HEK293 (cell line): ENCODE measurements at regions not wholly inside any gene's neighbourhood (a gene's known extent, or its start where the extent isn't known, plus 50 kb on each side); places are given as distances from the start of the nearest gene placed in this dataset.

Experiments
- CTCF ChIA-PET: fragments of 350-600 bp; formaldehyde crosslinking; extraction: SDS; loops from one replicate; lab custom pipeline; 2021; ENCODE audit warnings: antibody characterized with exemption; lab: Yijun Ruan, JAX
- POLR2A ChIA-PET: fragments of 300-600 bp; formaldehyde crosslinking; extraction: SDS; loops from one replicate; lab custom pipeline; 2020; ENCODE audit warnings: antibody characterized with exemption, inconsistent platforms; lab: Yijun Ruan, JAX
- H3K27ac ChIP-seq: fragments of 200-500 bp; sonication (Bioruptor generic); 2 replicates; pipeline ENCODE4 v1.5.1; 2014; ENCODE audit warnings: low read depth, low read length, control low read depth, inconsistent platforms; ENCODE audit errors: extremely low read depth
- H3K36me3 ChIP-seq, 2 experiments: fragments of 200-500 bp in 1 of 2; sonication (Bioruptor generic) in 1 of 2; 1 replicate in 1 of 2; 2 replicates in 1 of 2; pipeline ENCODE4 v1.5.1; 2014 to 2017; ENCODE audit warnings: inconsistent platforms in 2 of 2, low read length in 2 of 2; ENCODE audit not compliant: control insufficient read depth in 2 of 2, insufficient read depth in 1 of 2
- H3K4me1 ChIP-seq: fragments of 200-500 bp; sonication (Bioruptor generic); 2 replicates; pipeline ENCODE4 v1.5.1; 2014; ENCODE audit warnings: mild to moderate bottlenecking, low read length, inconsistent platforms; ENCODE audit not compliant: control insufficient read depth, insufficient read depth
- H3K4me3 ChIP-seq: 2 replicates; pipeline ENCODE4 v1.5.1; 2011; ENCODE audit warnings: low read depth, mild to moderate bottlenecking, control low read depth, low read length, moderate library complexity
- H3K9me3 ChIP-seq: fragments of 200-500 bp; sonication (Bioruptor generic); 2 replicates; pipeline ENCODE4 v1.5.1; 2014; ENCODE audit warnings: low read depth, low read length, inconsistent platforms; ENCODE audit not compliant: control insufficient read depth, insufficient read depth
- KLF7 ChIP-seq: fragments of 450-650 bp; formaldehyde crosslinking; IDR thresholded peaks from 2 replicates; pipeline ENCODE4 v1.5.1; 2016; ENCODE audit warnings: missing biosample characterization, missing genetic modification characterization, borderline replicate concordance
- KLF9 ChIP-seq: fragments of 450-650 bp; formaldehyde crosslinking; IDR thresholded peaks from 2 replicates; pipeline ENCODE4 v1.5.1; 2016; ENCODE audit warnings: missing biosample characterization, missing genetic modification characterization, low read depth
- PRDM10 ChIP-seq: fragments of 450-650 bp; formaldehyde crosslinking; IDR thresholded peaks from 2 replicates; pipeline ENCODE4 v1.5.1; 2016; ENCODE audit warnings: missing biosample characterization, missing genetic modification characterization
- PRDM6 ChIP-seq: fragments of 450-650 bp; formaldehyde crosslinking; IDR thresholded peaks from 2 replicates; pipeline ENCODE4 v1.5.1; 2017; ENCODE audit warnings: missing biosample characterization, missing genetic modification characterization
- ZBTB20 ChIP-seq: fragments of 450-650 bp; formaldehyde crosslinking; IDR thresholded peaks from 2 replicates; pipeline ENCODE4 v1.5.1; 2016; ENCODE audit warnings: missing biosample characterization, missing genetic modification characterization
- ZFP69B ChIP-seq: fragments of 450-650 bp; formaldehyde crosslinking; IDR thresholded peaks from 2 replicates; pipeline ENCODE4 v1.5.1; 2016; ENCODE audit warnings: missing biosample characterization, missing genetic modification characterization
- ZNF202 ChIP-seq: fragments of 450-650 bp; formaldehyde crosslinking; IDR thresholded peaks from 2 replicates; pipeline ENCODE4 v1.5.1; 2016; ENCODE audit warnings: missing biosample characterization, missing genetic modification characterization, borderline replicate concordance
- ZNF561 ChIP-seq: fragments of 450-650 bp; IDR thresholded peaks from 2 replicates; pipeline ENCODE4 v1.5.1; 2018; ENCODE audit warnings: missing biosample characterization, missing genetic modification characterization, borderline replicate concordance
- ZNF621 ChIP-seq: fragments of 450-650 bp; formaldehyde crosslinking; IDR thresholded peaks from 2 replicates; pipeline ENCODE4 v1.5.1; 2017; ENCODE audit warnings: missing biosample characterization, missing genetic modification characterization
- ZNF623 ChIP-seq: fragments of 450-650 bp; formaldehyde crosslinking; IDR thresholded peaks from 2 replicates; pipeline ENCODE4 v1.5.1; 2016; ENCODE audit warnings: missing biosample characterization, missing genetic modification characterization
- ZNF776 ChIP-seq: fragments of 450-650 bp; formaldehyde crosslinking; IDR thresholded peaks from 2 replicates; pipeline ENCODE4 v1.5.0; 2017; ENCODE audit warnings: missing biosample characterization, missing genetic modification characterization, borderline replicate concordance
- ZNF837 ChIP-seq: fragments of 450-650 bp; formaldehyde crosslinking; IDR thresholded peaks from 2 replicates; pipeline ENCODE4 v1.5.1; 2016; ENCODE audit warnings: missing biosample characterization, missing genetic modification characterization
- TF ChIP-seq, protein P1 (sequence below): fragments of 450-650 bp; formaldehyde crosslinking; IDR thresholded peaks from 2 replicates; pipeline ENCODE4 v1.5.1; 2016; ENCODE audit warnings: missing biosample characterization, missing genetic modification characterization, low read depth
- TF ChIP-seq, protein P2 (sequence below): fragments of 450-650 bp; formaldehyde crosslinking; IDR thresholded peaks from 2 replicates; pipeline ENCODE4 v1.5.1; 2016; ENCODE audit warnings: missing biosample characterization, missing genetic modification characterization
- TF ChIP-seq, protein P3 (sequence below): fragments of 450-650 bp; formaldehyde crosslinking; IDR thresholded peaks from 2 replicates; pipeline ENCODE4 v1.5.1; 2016; ENCODE audit warnings: missing biosample characterization, missing genetic modification characterization

DNA sequence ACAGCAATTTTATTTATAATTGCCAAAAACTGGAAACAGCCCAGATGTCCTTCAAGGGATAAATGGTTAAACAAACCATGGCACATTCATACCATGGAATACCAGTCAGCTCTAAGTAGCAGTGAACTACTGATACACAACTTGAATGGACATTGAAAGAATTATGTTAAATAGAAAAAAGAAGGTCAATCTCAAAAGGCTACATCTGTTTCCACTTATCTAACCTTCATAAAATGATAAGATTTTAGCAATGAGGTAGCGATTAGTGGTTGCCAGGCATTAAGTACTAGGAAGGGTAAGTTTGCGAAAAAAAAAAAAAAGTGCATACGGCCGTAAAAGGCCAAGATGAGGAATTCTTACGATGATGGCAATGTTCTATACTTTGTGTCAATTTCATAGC, 738.7 kb upstream of the ANO3 start (continued):
- no peak for TF ChIP-seq PRDM6 (tag by site-specific recombination)
- no peak for TF ChIP-seq KLF7 (tag by site-specific recombination)
- TF ChIP-seq ZNF202 (tag by site-specific recombination): no peak
- TF ChIP-seq, protein P1, sequence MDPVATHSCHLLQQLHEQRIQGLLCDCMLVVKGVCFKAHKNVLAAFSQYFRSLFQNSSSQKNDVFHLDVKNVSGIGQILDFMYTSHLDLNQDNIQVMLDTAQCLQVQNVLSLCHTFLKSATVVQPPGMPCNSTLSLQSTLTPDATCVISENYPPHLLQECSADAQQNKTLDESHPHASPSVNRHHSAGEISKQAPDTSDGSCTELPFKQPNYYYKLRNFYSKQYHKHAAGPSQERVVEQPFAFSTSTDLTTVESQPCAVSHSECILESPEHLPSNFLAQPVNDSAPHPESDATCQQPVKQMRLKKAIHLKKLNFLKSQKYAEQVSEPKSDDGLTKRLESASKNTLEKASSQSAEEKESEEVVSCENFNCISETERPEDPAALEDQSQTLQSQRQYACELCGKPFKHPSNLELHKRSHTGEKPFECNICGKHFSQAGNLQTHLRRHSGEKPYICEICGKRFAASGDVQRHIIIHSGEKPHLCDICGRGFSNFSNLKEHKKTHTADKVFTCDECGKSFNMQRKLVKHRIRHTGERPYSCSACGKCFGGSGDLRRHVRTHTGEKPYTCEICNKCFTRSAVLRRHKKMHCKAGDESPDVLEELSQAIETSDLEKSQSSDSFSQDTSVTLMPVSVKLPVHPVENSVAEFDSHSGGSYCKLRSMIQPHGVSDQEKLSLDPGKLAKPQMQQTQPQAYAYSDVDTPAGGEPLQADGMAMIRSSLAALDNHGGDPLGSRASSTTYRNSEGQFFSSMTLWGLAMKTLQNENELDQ: no peak

GRCh38 chr11:25596701-25597100, 735.2 kb upstream of the ANO3 start:
- Histone ChIP-seq H3K4me1 (no peaks in the 10 kb centered on the region), H3K36me3 (no peaks in the 10 kb centered on the region), H3K27ac (no peak overlapping the region), H3K4me3 (no peak overlapping the region), H3K9me3 (no peaks in the 10 kb centered on the region)
- CTCF ChIA-PET: no interaction called here
- TF ChIP-seq, protein P2, sequence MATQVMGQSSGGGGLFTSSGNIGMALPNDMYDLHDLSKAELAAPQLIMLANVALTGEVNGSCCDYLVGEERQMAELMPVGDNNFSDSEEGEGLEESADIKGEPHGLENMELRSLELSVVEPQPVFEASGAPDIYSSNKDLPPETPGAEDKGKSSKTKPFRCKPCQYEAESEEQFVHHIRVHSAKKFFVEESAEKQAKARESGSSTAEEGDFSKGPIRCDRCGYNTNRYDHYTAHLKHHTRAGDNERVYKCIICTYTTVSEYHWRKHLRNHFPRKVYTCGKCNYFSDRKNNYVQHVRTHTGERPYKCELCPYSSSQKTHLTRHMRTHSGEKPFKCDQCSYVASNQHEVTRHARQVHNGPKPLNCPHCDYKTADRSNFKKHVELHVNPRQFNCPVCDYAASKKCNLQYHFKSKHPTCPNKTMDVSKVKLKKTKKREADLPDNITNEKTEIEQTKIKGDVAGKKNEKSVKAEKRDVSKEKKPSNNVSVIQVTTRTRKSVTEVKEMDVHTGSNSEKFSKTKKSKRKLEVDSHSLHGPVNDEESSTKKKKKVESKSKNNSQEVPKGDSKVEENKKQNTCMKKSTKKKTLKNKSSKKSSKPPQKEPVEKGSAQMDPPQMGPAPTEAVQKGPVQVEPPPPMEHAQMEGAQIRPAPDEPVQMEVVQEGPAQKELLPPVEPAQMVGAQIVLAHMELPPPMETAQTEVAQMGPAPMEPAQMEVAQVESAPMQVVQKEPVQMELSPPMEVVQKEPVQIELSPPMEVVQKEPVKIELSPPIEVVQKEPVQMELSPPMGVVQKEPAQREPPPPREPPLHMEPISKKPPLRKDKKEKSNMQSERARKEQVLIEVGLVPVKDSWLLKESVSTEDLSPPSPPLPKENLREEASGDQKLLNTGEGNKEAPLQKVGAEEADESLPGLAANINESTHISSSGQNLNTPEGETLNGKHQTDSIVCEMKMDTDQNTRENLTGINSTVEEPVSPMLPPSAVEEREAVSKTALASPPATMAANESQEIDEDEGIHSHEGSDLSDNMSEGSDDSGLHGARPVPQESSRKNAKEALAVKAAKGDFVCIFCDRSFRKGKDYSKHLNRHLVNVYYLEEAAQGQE (tag by site-specific recombination): no peak
- no peak for TF ChIP-seq ZNF621 (tag by site-specific recombination)
- no peak for TF ChIP-seq ZBTB20 (tag by site-specific recombination)
- TF ChIP-seq ZNF623 (tag by site-specific recombination): no peak
- TF ChIP-seq, protein P3, sequence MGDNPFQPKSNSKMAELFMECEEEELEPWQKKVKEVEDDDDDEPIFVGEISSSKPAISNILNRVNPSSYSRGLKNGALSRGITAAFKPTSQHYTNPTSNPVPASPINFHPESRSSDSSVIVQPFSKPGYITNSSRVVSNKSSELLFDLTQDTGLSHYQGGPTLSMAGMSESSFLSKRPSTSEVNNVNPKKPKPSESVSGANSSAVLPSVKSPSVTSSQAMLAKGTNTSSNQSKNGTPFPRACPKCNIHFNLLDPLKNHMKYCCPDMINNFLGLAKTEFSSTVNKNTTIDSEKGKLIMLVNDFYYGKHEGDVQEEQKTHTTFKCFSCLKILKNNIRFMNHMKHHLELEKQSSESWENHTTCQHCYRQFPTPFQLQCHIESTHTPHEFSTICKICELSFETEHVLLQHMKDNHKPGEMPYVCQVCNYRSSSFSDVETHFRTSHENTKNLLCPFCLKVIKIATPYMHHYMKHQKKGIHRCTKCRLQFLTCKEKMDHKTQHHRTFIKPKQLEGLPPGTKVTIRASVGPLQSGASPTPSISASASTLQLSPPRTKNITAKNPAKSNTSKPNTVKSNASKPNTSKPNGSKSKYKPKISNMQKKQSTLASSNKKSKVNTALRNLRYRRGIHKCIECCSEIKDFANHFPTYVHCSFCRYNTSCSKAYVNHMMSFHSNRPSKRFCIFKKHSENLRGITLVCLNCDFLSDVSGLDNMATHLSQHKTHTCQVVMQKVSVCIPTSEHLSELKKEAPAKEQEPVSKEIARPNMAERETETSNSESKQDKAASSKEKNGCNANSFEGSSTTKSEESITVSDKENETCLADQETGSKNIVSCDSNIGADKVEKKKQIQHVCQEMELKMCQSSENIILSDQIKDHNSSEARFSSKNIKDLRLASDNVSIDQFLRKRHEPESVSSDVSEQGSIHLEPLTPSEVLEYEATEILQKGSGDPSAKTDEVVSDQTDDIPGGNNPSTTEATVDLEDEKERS (tag by site-specific recombination): no peak
- no peak for TF ChIP-seq KLF9 (tag by site-specific recombination)
- no peak for TF ChIP-seq ZFP69B (tag by site-specific recombination)
- no peak for TF ChIP-seq ZNF561 (tag by site-specific recombination)
- no peak for TF ChIP-seq ZNF776 (tag by site-specific recombination)
- TF ChIP-seq ZNF837 (tag by site-specific recombination): no peak
- TF ChIP-seq PRDM10 (tag by site-specific recombination): no peak
- POLR2A ChIA-PET: no interaction called here
